HG03103 (cell line): ENCODE measurements at regions not wholly inside any gene's neighbourhood (a gene's known extent, or its start where the extent isn't known, plus 50 kb on each side); places are given as distances from the start of the nearest gene placed in this dataset.

Experiments used
- ATAC-seq: cut with Tn5 transposase; IDR thresholded peaks from one replicate; pipeline ENCODE4 v1.9.1; 2021; ENCODE audit warnings: low read depth; ENCODE audit not compliant: unreplicated experiment

DNA sequence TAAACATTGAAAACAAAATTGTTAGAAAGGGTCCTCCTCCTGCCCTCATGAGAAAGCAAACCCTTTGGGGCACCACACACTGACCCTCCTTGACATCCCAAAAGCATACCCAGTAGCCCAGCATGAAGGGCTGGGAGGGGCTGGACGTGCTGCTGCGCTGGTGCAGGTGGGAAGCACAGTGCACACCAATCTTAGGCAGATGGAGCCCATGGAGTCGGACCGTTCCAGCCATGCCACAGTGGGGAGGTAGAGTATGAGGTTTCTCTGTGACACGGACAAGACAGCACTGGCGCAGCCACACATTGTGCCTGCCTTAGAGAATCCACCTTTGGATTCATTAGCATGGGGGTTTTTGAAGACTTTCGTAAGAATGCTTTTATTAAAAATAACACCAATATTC, 544.2 kb upstream of the FRG1 start:
- ATAC-seq: no peak

DNA sequence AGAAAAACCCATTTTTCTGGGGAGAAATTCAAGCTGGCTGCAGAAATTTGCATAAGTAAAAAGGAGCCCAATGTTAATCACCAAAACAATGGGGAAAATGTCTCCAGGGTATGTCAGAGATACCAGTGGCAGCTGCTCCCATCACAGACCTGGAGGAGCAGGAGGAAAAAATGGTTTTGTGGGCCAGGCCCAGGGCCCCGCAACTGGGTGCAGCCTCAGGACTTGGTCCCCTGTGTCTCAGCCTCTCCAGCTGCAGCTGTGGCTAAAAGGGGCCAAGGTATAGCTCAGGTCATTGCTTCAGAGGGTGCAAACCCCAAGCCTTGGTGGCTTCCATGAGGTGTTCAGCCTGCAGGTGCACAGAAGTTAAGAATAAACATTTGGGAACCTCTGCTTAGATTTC, 536.4 kb upstream of the FRG1 start:
- no peak for ATAC-seq

DNA sequence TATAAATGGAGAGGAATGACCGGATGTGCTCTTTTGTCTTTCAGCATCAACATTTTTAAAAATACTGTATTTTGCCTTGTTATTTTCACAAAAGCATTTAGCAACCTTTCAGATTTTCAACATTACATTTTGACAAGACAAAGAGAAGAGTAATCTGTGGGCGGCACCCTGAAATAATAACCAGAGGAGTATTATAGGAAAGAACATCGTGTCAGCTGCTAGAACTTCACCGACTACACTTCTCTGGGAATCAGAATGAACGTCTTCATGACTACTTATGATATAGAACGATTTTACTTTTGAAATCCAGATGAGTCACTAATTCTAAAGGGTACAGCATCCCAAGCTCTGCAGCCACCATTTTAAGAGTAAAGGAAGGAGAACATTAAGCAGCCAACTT, 531.5 kb upstream of the FRG1 start:
- ATAC-seq: no peak

DNA sequence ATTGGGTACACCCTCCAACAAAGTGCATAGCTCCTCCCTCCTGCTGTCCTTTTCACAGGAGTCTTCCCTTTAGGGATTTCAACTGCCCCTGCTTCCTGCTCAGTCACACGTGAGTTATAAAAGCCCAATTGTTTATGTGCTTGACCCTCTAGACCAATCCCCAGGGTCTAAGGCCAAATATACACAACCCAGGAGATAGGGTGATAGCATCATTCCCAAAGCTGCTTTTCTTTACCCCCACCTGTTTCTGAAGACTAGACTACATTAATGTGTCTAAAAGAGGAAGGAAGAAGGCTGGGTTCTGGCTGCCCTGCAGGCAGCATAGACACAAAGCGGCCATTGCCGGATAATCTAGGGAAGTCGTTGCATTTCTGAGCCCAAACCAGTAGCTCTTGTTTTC, 526.7 kb upstream of the FRG1 start:
- ATAC-seq: no peak

DNA sequence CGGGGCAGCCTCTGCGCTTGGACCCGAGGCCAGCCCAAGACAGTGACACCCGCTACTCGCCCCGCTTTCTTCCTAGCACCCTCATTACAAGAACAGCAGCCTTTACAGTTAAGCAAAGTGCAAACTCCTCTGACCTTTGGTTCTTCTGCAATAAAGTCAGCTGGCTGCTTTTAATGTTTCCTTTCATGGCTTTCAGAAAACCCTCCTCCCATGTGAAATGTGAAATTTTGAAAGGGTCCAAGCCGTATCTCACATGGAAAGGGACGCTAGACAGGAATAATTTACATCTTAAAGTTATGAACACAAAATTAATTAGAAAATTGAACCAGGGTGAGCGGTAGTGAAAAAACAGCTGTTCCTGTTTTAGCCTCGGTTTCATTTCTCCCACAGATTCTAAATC, 520.1 kb upstream of the FRG1 start:
- ATAC-seq: no peak

DNA sequence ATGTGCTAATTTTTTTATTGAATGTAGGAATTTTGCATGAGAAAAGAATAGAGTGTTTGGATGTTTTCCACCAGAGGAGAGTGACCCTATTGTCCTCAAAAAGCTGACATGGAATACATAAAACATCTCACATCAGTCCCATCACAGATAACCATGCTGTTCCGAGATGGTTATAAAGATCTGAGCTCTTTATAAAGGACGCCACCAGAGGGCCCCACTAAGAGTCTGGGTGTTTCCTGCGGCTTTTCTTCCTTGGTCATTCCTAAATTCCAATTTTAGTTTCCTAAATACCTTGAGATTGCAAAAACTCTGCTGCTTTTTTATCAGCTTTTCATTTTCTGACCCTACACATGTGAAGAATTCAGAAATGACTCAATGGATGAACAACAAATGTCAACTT, 504.5 kb upstream of the FRG1 start:
- no peak for ATAC-seq

DNA sequence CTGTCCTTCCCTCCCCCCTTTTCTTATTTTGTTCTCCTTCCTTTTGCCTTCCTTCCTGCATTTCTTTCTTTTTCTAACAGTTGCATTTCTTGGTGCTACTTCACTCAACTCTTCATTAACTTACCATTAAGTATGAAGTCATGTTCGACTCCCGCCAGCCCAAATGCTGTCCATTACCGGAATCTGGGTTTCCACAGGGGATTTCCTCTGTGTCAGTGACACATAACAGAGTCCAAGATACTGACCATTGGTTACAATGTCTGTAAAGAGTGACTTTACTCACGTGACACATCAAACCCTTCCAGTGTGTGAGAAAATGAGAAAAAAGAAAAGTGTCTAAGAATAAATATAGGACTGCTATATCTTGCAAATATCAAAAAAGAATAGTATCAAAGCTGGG, 500.0 kb upstream of the FRG1 start:
- no peak for ATAC-seq

DNA sequence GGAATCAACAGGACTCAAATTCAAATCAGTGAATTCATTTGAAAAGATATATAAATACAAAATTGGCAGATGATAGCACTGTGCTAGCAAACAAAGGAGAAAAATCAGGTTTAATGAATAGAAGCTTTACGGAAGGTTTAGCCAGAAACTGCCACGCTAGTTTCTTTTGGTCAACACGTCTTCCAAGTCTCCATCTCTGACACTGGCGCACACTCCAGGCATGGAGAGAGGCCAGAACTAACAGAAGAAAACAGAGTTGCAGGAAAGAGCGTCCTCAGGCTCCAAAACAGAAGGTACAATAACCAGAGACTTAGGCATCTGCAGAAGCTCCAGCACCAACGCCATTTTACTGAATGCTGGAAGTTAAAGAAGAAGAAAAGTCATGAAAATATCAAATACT, 497.3 kb upstream of the FRG1 start:
- no peak for ATAC-seq

DNA sequence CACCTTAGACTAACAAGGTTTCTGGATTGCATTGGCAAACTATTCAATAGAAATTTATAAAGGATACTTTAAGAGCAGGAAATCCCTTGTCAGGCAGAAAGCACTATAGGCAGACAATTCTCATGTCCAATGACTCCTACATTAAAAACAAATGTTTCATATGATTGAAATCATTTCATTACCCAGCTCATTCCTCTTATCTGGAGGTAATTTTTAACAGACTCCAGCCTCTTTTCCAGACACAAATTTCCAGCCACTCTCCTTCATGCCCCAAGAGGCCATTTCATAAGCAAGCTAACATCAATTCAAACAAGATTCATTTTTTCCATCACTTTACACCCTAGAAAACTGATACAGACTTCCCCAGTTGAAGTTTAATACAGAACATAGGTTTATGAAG, 495.1 kb upstream of the FRG1 start:
- no peak for ATAC-seq

DNA sequence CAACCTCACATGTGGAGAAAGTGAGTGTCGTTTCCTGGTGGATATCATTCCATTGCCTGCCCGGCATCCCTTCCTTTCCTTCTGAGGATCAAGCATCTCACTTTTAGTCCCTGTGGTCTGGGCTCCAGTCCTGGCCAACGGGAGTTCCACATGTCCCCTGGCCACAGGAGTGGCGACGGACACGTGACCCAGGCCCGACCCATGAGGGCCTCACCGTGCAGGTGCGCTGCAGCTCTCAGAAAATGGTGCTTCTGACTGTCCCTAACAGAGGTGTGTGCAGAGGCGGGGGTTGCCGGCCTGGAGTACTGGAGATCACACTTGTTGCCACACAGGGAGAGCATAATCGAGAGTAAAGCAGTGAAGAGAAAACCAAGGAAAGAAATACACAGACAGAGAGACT, 476.9 kb upstream of the FRG1 start:
- no peak for ATAC-seq

DNA sequence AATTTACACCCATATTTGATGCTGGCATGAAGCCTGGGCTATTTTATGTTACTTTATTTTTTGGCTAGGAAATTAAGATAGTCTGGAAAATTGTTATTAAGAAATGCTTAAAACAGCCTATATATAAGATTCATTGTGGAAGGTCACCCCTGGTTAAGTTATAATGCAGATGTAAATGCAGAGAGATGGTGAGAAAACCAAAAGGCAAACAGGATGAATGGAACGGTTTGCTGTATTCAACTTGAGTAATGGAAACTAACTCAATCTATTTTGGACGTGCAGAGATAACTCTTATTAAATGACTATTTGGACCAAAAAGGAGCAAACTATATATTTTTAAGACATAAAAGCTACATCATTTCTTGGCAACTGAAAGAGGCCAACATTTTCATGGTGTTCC, 446.3 kb upstream of the FRG1 start:
- no peak for ATAC-seq

DNA sequence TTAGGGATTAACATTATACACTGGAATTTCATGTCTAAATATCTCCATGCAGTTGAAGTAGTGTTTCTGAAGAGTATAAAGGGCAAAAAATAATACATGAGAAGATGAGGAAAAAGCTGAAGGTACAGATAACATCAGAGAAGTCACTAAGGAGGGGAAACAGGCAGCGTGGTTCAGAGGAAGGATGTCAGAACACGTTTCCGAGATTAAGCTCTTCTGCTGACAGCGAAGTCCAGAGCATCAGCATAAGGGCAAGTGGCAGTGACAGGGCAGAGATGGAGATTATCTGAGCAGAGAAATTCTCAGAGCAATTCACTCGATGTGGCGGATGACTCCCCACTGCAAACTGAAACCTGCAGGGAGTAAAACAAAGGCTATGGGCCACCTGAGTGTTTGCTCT, 443.2 kb upstream of the FRG1 start:
- no peak for ATAC-seq

DNA sequence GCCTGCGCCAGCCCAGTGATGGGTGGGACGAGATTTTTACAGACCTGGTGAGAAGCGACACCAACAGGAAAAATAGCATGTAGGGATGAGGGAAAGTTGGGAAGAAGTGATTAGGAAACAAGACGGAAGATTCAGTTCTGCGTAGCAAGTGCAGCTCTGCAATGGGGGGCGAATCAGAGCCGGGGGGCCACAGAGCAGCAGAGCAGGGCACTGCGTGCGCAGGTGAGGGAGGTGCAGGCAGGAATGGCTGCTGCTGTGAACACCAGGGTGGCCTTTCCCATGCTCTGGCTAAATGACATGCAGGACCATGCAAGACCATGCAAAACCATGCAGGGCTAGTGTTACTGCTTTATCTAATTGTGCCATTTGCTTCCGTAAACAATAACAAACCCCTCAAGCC, 442.7 kb upstream of the FRG1 start:
- no peak for ATAC-seq

DNA sequence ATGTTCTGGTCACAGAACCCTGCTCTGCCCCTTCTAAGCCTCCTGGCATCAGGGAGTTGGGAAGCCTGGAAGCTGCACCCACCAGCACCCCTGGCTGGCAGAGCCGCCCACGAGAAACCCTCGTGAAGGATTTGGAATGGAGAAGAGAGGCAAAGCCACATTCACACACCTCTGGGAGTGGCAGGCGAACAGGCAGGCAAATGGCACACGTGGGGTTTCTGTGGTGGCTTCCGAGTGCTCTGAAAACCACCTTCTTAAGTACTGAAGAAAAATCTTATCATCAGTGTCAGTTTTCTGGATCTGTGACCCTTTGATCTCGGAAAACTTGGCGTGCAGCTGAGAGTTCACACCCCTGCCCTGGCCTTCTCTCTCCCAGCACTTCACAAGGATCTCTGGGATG, 442.2 kb upstream of the FRG1 start:
- ATAC-seq: no peak

DNA sequence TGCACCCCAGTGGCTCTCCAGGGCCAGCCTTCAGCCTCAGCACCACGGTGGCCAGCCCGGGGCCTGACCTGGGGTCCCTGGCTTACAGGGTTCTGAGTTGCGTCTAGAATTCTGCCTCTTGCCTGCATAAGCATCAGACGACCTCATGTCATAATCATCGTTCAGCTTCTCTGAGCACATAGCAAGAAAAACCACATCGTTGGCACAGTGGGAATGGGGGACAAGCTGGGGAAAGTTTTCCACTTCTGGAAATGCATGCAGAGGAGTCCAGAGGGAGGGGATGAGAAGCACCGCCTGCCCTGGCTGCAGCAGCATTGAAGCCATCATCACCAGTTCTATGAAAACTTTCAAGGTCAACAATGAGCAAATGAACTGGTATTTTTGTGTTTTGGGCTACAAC, 441.0 kb upstream of the FRG1 start:
- ATAC-seq: no peak

DNA sequence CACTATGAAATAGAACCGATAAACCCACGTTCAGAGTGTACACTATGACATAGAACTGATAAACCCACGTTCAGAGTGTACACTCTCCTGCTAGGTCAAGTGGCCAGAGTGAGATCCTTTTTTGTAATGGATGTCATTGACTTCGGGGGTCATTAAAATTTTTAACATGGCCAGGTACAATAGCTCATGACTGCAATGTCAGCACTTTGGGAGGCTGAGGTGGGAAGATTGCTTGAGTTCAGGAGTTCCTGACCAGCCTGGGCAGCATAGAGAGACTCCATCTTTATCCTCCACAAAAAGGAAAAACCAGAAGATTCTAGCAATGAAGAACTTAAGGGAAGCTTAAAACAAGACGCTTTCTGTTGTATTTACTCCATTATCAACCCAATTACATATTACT, 439.7 kb upstream of the FRG1 start:
- ATAC-seq: no peak

DNA sequence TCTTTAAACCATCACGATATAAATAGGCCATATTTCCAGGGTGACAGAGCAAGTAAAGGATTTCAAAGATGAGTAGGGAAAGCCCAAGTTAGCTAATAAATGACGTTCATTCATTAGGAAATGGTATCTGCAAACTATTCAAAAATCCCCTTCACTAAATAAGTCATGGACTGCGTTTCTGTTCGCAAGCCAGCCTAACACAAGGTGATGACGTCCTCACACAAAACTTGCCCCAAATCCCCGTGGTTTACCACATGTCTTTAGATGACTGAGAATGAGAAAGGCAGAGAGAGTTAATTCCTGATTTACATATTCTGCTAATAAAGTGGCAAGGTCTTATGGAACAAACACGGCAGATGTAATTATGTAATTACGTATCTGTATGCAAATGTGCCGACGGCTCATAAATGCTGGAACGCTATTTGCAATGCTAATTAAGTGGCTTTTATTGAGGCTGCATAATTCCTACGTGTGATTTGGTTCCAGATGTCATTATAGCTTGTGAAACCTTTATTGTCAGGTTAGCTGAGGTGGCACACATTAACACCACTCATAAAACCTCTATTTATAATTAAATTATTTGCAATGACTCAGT, 437.7 kb upstream of the FRG1 start:
- ATAC-seq: no peak

DNA sequence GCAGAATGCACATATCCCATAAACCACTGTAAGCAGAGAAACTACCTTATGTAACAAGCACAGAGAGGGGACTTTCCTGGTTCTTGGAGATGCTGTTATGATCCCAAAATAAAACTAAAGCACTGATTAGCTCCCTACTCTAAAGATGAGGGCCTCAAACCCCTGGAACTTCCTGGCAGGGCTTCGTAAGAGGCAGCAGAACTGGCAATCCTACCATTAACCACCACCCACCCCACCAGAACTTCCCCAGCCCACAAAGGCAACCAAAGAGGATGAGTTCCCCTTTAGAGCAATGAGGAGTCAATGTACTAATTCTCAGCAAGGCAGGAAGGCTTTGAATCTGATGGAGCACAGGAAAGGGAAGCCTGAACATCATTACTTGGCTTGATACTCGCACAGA, 436.5 kb upstream of the FRG1 start:
- ATAC-seq: no peak

DNA sequence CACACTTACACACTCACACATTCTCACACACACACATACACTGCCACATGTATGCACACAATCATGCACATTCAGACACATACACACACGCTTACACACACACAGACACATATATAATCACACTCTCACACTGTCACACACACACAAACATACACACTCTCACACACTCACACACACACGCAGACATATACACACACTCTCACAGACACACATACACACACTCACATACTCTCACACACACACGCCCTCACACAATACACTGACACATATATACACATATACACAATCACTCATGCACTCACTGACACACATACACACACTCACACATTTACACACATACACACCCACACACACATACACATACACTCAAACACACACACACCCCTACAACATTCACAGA, 435.3 kb upstream of the FRG1 start:
- no peak for ATAC-seq

DNA sequence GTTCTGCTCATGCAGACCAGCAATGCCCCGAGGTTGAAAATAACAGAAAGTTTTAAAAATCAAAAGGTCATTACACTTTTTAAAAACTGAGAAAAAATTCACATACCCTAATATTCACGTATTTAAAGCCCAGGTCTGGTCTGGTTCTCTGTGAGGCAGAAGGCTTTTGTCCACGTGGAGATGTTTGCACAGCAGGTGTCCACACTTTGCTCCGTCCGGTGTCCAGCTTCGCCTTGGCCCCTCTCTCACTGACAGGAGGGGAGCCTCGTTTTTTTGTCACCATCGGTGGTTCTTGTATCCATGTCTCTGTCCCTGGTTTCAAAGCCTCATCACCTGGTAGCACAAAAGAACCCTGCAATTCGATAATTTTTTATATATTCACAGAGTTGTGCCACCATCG, 434.6 kb upstream of the FRG1 start:
- no peak for ATAC-seq

DNA sequence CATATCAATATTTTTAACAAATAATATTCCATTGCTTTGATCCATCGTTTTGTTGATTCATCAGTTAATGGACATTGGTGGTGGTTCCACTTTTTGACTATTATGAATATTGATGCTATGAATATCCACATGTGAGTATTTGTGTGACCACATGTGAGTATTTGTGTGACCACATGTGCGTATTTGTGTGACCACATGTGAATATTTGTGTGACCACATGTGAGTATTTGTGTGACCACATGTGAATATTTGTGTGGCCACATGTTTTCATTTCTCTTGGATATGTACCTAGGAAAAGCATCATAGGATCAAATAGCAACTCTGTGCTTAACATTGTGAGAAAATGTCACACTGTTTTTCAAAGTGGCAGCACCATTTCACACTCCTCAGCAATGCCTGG, 433.6 kb upstream of the FRG1 start:
- no peak for ATAC-seq

DNA sequence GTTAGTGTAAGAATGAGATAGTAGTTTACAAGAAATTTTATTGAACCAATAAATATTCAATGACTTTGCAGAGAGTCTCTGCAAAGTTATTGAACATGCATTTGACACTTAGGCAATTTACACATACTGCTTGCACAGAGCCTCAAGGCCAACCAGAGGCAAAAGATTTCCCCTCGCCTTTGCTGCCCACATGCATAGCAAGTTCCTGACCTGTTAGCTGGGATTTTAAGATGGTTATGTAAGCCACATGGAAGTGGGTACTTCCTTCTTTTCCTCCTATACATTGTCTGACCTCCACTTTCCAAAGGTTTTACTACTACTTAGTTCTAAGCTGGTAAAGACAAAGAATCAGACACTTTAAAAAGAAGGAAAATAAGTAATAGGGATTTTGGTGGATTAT, 430.1 kb upstream of the FRG1 start:
- no peak for ATAC-seq

DNA sequence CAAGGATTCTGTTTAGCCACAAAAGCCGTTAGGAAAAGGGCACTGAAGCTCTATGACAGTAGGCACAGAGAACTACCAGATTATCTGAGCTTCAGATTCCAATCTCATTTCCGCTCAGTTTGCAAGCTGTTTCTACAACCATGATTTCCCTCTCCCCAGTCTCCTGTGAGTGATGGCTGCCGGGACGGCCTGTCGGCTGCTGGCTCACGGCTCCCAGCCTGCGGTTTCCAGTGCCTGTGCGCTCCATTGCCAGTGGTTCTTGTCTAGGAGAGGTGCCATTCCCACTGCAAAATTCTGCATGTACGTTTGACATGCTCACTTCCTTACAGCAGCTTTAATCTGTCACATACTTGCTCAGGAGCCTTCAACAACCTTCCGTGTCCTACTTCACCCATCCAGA, 429.1 kb upstream of the FRG1 start:
- ATAC-seq: no peak

DNA sequence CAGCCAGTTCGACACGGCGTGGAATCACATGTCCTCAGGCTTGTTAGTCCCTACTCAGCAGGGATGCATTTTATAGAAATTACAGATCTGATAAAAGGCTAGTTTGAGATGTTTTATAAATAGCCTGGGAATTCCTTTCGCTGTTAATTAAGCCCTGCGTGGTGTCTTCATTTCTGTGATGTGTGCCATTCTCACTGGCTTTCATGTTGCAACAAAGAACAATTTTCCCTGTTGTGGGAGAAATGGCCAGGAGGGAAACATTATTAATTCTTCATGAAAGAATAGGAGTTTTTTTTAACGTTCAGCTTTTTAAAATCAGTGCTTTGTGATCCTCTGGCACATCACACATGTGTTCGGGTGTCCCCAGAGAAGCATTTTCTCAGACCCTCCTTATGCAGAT, 427.3 kb upstream of the FRG1 start:
- no peak for ATAC-seq
